VCaP (cell line): ENCODE measurements at regions not wholly inside any gene's neighbourhood (a gene's known extent, or its start where the extent isn't known, plus 50 kb on each side); places are given as distances from the start of the nearest gene placed in this dataset.

Source experiments
- H3K27ac ChIP-seq: fragments of 450-650 bp; 2 replicates; pipeline ENCODE4 v1.5.1; 2017
- CTCF ChIP-seq: fragments of 450-650 bp; conservative IDR thresholded peaks from 2 replicates; pipeline ENCODE4 v1.5.1; 2017; ENCODE audit warnings: mild to moderate bottlenecking, moderate library complexity

GRCh38 chr2:56018267-56018666 is 94.7 kb upstream of the EFEMP1 start:
- TF ChIP-seq CTCF = no peak
- no peak overlapping the region for H3K27ac ChIP-seq

- H3K27ac ChIP-seq = no peak overlapping the region
- TF ChIP-seq CTCF = no peak
Measured at GRCh38 chr2:56021136-56021474, 97.5 kb upstream of the EFEMP1 start.

GRCh38 chr2:56021579-56021978 is 98.0 kb upstream of the EFEMP1 start:
- H3K27ac ChIP-seq = no peak overlapping the region
- TF ChIP-seq CTCF = no peak

GRCh38 chr2:56025469-56026193 is 102.0 kb upstream of the EFEMP1 start:
- H3K27ac ChIP-seq = no peak overlapping the region
- no peak for TF ChIP-seq CTCF

GRCh38 chr2:56026828-56027227 is 103.2 kb upstream of the EFEMP1 start:
- TF ChIP-seq CTCF = no peak
- H3K27ac ChIP-seq = no peak overlapping the region

- TF ChIP-seq CTCF = no peak
- no peak overlapping the region for H3K27ac ChIP-seq
Measured at GRCh38 chr2:56030062-56030461, 106.5 kb upstream of the EFEMP1 start.

GRCh38 chr2:56030901-56031300 is 107.3 kb upstream of the EFEMP1 start:
- no peak for TF ChIP-seq CTCF
- H3K27ac ChIP-seq = no peak overlapping the region
